Skin epidermis (tissue), 12 donors: ENCODE measurements at regions not wholly inside any gene's neighbourhood (a gene's known extent, or its start where the extent isn't known, plus 50 kb on each side); places are given as distances from the start of the nearest gene placed in this dataset.
"Not testable (repeated sequence)": the region's sequence is repeated elsewhere in the genome, so short reads cannot be mapped to it uniquely, and the experiment has no call there.

Source experiments
- H3K27ac ChIP-seq, 21 experiments: fragments of 200-600 bp; sonication (generic) in 11 of 21; one replicate each; pipeline ENCODE4 v1.5.0; 2020; ENCODE audit warnings: mild to moderate bottlenecking in 3 of 21, inconsistent platforms in 2 of 21, moderate library complexity in 2 of 21
- H3K4me3 ChIP-seq, 7 experiments: fragments of 200-600 bp; sonication (generic) in 2 of 7; one replicate each; pipeline ENCODE4 v1.5.0; 2020; ENCODE audit warnings: inconsistent platforms in 2 of 7, mild to moderate bottlenecking in 2 of 7, moderate library complexity in 1 of 7

DNA sequence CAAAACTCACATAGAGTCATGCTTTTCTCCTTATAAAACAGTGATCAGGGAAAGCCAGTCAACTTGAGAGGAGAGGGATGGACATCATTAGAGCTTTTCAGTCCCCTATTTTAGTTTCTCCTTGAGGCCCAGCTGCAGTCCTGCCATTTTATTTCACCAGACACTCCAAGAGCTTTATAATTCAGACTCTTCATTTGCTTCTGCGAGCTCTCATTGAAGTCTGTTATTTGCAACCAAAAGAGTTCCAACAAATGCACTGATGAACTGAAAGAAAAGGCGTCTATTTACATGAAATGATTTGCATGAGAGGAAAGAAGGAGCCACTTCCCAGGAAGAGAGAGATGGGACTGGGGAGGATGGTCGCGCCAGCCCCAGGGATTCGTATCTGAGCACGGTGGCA is 86.8 kb downstream of the NDUFA12 start:
- H3K27ac ChIP-seq: no peak overlapping the region
- H3K4me3 ChIP-seq: no peak overlapping the region

DNA sequence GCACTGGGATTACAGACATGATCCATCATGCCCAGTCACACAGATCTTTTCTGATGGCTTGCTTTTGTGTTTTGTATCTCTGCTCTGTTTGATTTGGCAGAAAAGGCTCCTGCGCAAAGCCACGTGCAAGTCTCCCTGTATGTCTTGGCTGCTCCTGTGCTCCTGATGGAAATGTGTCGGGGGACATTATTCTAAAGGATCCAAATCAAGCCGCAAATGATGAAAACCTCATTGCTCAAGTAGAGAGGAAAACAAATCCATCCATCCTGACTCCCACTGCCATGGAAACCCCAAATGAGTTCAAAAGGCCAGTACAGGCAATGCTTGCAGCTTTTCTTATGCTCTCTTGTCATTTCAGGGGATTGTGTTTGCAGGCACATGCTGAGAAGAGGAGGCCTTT is 93.8 kb downstream of the NDUFA12 start:
- Histone ChIP-seq H3K4me3 (no peak overlapping the region), H3K27ac (no peak overlapping the region)

DNA sequence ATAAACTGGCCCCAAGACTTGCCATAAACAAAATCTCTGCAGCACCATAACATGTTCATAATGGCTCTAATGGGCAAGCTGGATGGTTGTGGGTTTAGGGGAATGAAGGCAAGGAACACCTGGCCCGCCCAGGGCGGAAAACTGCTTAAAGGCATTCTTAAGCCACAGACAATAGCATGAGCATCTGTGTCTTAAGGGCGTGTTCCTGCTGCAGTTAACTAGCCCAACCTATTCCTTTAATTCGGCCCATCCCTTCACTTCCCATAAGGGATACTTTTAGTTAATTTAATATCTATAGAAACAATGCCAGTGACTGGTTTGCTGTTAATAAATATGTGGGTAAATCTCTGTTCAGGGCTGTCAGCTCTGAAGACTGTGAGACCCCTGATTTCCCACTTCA is 97.7 kb downstream of the NDUFA12 start:
- not testable (repeated sequence) for H3K27ac ChIP-seq, H3K4me3 ChIP-seq

DNA sequence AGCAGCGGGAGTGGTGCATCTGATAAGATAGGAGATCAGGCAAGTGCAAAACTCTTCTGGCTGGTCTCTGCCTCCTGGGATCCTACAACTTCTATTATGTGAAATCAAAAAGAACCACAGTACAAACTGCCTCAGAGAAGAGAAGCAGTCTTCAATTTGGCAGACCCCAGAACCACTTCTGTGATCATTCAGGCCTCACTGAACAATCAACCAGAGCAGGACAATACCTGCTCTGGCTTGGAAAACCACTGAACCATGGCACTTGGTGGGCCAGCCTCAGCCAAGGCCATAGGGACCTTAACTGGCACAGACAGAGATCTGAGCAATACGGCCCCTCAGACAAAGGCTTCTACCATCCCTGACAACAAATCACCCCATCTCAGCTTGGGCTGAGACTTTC is 103.0 kb downstream of the NDUFA12 start:
- H3K4me3 ChIP-seq: no peak overlapping the region
- no peak overlapping the region for H3K27ac ChIP-seq

DNA sequence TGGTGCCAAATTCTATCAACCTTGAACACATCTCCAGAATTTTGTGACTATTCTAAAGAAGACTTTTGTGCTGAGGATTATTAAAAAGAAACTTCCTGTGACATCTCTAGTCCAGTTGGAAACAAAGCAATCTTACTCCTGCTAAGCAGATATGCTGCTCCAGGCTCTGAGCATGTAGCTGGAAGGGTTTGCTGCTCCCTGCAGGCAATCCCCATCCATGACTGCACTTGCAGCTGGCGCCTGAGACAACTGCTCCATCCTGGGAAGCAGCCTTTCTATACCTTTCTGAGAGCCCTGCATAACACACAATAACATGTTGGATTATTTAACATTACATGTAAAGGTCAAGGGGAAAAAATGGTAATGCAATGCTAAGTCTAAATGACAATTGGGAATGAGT is 105.1 kb downstream of the NDUFA12 start:
- H3K4me3 ChIP-seq: no peak overlapping the region
- H3K27ac ChIP-seq: no peak overlapping the region

DNA sequence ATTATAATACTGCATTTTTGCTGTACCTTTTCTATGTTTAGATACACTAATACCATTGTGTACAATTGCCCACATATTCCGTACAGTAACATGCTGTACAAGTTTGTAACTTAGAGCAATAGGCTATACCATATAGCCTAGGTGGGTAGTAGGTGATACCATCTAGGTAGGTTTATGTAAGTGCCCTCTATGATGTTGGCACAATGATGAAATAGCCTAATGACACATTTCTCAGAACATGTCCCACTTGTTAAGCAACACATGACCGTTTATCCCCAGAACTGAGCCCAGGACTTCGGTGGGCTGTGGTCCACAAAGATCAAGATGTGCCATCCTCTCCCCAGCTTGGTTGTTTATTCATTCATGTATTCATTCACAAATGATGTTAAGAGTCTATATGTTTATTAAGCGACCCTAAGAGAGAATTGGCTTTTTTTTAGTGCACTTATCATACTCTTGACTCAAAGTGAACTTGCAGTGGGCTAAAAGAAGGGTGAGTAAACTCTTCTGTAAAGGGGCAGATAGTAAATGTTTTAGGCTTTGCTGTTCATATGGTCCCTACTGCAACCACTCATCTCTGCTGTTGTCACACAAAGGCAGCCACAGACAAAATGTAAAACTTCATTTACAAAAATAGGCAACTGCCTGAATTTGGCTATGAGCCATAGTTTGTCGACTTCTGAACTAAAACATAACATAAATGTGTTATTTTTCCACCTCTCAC is 110.8 kb downstream of the NDUFA12 start:
- Histone ChIP-seq H3K4me3 (no peak overlapping the region), H3K27ac (no peak overlapping the region)

DNA sequence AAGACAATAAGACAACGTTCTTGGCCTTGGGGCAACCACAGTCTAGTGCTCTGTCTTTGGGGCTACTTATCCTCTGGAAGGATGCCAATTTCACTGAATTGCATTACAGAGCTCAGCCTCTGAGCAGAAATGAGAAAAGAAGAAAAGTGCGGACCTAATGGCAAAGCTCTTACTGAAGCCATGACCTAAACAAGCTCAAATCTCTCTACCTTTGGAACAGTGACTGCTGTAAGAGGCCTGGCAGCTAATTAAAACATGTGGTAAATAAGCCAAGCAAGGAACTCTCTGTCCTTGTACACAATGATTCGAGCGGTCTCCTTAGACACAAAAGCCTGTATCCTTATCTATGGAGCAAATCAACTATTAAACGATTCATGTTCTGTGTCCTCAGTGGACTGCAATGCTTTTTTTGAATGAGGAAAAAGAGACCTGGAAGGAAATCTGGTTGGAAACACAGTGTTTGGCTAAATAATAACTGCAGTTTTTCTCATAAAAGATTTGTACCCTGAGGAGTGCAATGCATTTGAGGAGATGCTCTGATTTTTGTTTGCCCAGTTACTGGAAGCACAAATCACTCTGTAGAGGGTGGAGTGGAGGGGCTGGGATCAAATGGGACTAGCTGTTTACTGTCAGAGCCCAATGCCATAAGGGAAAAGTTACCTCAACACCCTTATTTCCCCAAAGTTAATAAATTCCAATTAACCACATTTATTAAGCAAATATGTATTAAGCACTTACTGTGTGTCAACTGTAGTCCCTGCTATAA is 113.9 kb downstream of the NDUFA12 start:
- Histone ChIP-seq H3K27ac (no peak overlapping the region), H3K4me3 (no peak overlapping the region)

DNA sequence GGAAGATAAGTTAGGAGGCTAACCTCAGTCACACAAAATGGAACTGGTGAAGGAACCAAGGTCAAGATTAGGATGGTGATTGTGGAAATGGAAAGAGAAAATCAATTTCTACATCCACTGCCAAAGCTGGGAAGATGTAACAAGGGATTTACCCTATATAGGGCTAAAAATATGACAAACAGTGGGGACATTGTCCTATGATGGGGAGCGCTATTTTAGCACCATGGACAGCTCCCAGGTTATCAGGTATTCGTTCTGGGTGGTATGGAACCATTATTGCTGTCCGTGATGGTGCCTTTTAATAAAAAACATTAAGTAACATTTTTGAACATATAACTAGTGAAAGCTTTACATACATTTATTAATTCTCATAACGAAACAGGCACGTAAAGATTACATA is 124.0 kb downstream of the NDUFA12 start:
- no peak overlapping the region for H3K27ac ChIP-seq
- no peak overlapping the region for H3K4me3 ChIP-seq

DNA sequence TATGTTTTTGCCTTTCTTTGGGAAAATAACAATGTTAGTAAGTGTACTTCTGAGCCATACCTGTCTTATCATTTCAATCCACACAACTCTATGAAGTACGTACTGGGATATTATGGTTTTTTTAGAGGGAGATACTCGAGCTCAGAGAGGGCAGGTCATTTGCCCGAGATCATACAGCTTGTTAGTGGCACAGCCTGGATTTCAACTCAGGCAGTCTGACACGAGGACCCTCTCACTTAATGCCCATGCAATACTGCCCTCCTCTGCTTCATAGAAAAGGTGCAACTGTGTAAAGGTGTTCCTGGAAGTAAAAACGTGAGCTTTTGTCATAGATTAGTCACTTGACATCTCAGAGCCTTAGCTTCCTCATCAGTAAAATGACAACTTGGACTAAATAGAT is 128.0 kb downstream of the NDUFA12 start:
- no peak overlapping the region for H3K27ac ChIP-seq
- no peak overlapping the region for H3K4me3 ChIP-seq

DNA sequence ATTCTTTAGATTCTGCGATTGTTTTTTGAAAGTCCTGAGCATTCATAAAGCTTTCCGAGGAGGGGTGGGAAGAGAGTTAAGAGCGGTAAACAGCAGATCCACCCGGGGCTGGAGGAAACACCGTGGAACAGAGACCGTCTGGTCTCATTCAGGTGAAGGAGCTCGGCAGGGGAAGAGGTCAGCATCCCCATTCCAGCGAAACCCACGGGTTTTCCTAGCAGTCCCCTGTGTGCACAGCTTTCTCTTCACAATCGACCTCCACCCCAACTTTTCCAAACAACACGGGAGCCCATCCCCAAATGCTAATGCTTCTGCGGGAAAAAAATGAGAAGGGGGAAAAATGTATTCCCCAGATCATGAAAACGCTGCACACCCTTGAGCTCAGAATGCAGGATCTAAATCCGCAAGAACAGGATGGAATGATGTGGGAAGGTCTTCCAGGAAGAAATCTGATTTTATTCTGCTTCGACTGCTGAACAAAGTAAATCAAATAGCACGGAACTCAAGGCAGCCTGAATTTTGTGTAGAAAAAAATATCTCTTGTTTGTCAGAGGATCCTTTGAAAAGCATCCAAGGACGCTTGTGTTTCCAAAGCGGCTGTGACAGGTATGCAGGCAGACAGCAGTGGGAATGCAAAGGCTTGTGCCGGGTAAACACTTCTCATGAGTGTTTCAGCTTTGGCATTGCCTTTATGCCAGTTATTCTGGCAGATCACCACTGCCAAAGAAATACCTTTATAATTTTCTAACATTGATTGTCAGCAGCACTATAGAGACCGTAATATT is 128.8 kb downstream of the NDUFA12 start:
- H3K27ac ChIP-seq: no peak overlapping the region
- no peak overlapping the region for H3K4me3 ChIP-seq

DNA sequence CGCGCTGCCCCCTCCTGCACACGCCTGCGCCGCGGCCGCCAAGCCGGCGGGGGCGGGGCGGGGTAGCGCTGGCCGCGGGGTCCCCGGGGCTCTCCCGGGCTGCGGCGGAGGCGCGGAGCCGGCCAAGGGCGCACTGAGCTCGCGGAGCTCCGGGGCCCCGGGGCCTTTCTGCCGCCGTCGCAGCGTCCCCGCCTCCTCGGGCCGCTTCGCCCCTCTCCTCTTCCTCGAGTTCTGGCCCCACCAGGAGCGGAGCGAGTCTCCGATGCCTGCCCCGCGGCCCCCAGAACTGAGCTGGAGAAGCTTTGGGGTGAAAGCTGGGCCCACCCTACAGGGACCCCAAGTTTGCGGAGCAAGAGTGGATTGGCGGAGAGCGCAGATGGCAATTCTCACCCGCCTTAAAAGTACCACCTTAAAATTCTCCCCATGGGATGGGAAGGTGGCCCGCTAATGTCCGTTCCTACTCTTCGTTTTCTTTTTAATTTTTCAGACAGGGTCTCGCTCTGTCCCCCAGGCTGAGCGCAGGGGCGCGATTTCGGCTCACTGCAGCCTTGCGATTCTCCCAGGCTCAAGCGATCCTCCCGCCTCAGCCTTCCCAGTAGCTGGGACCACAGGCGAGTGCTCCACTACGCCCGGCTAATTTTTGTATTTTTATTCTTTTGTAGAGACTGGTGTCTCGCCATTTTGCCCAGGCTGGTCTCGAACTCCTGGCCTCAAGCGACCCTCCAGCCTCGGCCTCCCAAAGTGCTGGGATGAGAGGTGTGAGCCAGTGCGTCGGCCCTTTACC is 129.6 kb downstream of the NDUFA12 start:
- Histone ChIP-seq H3K4me3 (peak overlapping the region in 6 of 7 experiments; percentile 8 to 39 (median 24)), H3K27ac (no peak overlapping the region)

DNA sequence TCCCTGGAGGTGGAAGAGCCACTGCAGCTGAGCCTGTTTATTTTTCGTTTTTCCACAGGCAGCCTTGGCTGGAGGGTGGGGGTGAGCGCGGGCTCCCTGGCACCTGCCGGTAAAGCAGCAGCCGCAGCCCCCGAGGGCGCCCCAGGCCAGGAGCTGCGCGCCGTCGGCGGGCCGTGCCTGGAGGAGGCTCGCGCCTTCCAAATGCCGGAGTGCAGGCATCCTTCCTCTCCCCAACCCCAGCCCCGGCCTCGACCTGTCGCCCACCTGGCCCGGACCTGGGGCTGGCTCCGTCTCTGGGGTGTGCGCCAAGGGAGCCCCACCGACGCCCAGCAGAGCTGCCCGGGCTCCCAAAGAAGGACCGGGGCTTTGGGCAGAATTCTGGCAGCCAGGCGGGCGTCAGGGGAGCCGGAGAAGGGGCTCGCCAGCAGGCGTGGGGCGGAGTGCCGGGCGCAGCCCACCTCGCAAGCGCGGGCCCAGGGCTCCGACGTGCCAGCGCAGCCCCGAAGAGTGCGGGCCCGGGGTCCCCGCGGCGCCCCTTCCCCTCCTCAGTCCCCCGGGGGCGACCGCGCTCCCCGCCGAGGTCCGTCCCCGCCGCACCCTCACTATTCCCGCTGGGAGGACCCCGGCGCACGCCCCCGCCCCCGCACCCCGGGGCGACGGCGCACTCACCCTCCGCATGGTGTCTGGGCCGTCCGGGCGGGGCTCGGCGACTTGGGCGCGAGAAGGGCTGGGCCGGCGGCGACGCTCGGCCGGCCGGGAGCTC is 130.3 kb downstream of the NDUFA12 start:
- Histone ChIP-seq H3K4me3 (peak overlapping the region; percentile 8 to 39 (median 24)), H3K27ac (peak overlapping the region in 1 of 21 experiments; percentile 39)

DNA sequence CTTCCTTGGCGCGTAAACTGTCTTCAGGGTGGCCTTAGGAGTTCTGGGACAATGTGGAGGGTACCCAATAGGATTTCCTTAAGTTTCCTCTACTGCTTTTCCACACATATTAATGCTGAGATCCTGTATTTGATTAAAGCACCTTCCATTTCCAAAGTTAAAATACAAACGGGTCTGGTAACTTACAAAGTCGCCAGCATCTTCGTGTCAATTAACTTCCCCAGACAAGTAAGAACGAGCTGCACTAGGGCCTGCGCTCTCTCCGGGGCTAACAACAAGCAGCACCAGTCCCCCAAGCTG is 130.9 kb downstream of the NDUFA12 start:
- Histone ChIP-seq H3K4me3 (peak overlapping the region in 1 of 7 experiments; percentile 39), H3K27ac (no peak overlapping the region)

DNA sequence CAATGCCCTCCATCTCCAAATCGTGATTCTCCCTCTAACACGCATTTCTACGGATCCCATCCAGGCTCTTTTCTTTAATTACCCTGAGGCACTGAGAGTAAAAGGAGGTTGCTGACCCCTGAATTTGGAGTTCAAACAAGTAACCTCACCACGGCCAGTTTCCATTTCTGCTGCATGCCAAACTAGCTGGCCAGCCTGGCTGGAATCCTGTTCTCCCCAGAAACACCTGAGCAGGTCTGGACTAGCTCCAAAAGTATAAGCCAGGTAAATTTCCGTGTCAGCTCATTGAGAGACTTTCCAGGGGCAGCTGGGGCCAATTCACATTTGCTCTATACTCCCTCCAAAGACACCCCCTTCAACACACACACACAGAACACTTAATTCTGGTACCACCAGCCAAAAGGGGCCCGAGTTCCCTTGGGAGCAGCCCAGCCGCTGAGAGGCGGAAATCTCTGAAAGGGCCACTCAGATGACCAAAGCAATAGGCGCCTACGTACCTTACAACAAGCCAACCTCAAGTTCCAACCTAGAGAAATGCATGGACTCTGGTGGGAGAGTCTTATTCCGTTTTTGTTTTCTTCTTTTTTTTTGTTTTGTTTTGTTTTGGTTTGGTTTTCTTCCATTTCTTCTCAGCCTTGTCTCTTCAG is 131.4 kb downstream of the NDUFA12 start:
- Histone ChIP-seq H3K4me3 (no peak overlapping the region), H3K27ac (no peak overlapping the region)

DNA sequence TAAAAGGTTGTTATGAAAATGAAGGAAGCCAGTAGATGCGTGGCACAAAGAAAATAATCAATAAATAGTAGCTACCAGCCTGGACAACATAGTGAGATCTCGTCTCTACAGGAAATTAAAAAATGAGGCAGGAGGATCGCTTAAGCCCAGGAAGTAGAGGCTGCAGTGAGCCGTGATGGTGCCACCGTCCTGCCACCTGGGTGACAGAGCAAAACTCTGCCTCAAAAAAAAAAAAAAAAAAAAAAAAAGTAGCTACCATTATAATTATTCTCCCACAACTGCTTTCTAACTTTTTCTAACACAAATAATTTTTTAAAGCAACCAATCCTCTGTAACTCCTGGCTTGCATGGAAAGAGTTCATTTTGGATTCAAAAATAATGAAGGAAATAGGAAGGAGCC is 133.0 kb downstream of the NDUFA12 start:
- no peak overlapping the region for H3K27ac ChIP-seq

DNA sequence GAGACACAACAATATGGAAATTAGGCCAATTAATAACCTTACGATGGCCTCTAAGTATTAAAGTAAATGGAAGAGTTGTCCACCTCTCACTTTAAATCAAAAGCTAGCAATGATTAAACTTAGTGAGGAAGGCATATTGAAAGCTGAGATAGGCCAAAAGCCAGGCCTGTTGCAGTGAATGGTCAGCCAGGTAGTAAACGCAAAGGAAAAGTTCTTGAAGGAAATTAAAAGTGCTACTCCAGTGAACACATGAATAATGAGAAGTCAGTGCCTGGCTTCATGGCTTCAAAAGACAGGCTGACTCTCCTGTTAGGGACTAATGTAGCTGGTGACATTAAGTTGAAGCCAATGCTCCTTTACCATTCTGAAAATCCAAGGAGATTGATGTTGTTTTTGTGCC is 135.3 kb downstream of the NDUFA12 start:
- Histone ChIP-seq H3K27ac (no peak overlapping the region), H3K4me3 (no peak overlapping the region)

More for the DNA sequence above, 133.0 kb downstream of the NDUFA12 start:
- no peak overlapping the region for H3K4me3 ChIP-seq

DNA sequence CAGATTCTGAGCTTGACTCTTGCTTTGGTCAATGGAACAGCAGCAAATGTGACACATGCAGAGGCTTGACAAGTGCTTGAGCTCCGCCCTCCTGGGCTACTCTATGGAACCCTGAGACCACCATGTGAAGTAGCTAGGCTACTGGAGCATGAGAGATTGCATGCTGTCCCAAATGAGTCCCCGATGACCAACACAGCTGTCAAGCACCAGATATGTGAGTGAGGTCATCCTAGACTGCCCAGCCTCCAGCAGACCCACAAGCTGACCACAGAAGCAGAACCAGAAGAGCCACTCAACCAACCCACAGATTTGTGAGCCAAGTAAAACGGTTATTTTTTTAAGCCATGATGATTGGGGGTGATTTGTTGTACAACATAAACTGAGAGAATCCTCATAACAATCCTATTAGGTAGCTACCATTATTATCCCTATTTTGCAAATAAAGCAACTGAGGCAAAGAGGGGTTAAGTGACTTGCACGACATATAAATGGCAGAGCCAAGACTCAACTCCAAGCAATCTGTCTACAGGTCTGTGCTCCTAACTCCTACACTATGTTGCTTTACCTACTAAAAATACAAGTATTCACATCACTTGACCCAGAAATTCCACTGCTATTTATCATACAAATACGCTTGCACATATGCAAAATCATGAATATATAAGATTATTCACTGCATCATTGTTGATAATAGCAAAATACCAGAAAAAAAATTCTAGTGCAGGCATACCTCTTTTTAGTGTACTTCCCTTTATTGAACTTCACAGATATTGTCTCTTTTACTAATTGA is 136.2 kb downstream of the NDUFA12 start:
- H3K4me3 ChIP-seq: no peak overlapping the region
- H3K27ac ChIP-seq: no peak overlapping the region

DNA sequence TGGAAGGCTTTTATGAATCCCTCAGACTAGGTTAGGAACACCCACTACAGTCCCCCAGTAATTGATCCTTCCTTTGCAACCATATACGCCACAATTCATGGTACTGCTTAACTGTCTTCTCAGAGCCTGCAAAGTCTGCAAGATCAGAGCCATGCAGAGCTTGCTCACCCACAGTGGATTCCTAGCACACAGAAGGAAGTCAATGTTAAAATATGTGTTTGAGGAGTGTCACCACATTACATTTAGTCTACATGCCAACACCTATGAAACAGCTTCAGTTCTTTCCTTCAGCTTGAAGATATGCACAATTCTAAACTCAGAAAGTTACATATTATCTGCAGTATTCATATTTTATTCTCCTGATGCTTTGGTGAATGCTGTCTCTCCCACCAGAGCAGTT is 138.5 kb downstream of the NDUFA12 start:
- Histone ChIP-seq H3K4me3 (no peak overlapping the region), H3K27ac (no peak overlapping the region)
